ENCODE measurements at regions not wholly inside any gene's neighbourhood (a gene's known extent, or its start where the extent isn't known, plus 50 kb on each side); places are given as distances from the start of the nearest gene placed in this dataset.
"Not testable (repeated sequence)": the region's sequence is repeated elsewhere in the genome, so short reads cannot be mapped to it uniquely, and the experiment has no call there.

GRCh38 chr1:30155698-30156097 is 567.7 kb downstream of the MATN1 start:
- not testable (repeated sequence) for DNase-seq (ENCODE audit: low spot score in 2 of 2); FAIRE-seq

- FAIRE-seq, result not testable (repeated sequence)
Measured at GRCh38 chr1:30155253-30155652, 568.1 kb downstream of the MATN1 start.

GRCh38 chr1:30153743-30154449 is 569.5 kb downstream of the MATN1 start:
- DNase-seq (ENCODE audit: low spot score in 2 of 2), result no peak

More at GRCh38 chr1:30155253-30155652, 568.1 kb downstream of the MATN1 start:
- DNase-seq (ENCODE audit: low spot score in 2 of 2), result not testable (repeated sequence)

GRCh38 chr1:30151826-30152225 is 571.6 kb downstream of the MATN1 start:
- DNase-seq (ENCODE audit: low spot score in 2 of 2) (no peak), FAIRE-seq (no peak)

More at GRCh38 chr1:30153743-30154449, 569.5 kb downstream of the MATN1 start:
- no peak for FAIRE-seq

GRCh38 chr1:30151119-30151518 is 572.3 kb downstream of the MATN1 start:
- FAIRE-seq (no peak), DNase-seq (ENCODE audit: low spot score in 2 of 2) (no peak)

GRCh38 chr1:30149226-30149625 is 574.2 kb downstream of the MATN1 start:
- FAIRE-seq, result no peak
- DNase-seq (ENCODE audit: low spot score in 2 of 2), result no peak

- FAIRE-seq, result no peak
- DNase-seq (ENCODE audit: low spot score in 2 of 2), result no peak
Measured at GRCh38 chr1:30148676-30149075, 574.7 kb downstream of the MATN1 start.

GRCh38 chr1:30147188-30147587 is 576.2 kb downstream of the MATN1 start:
- DNase-seq (ENCODE audit: low spot score in 2 of 2) (no peak), FAIRE-seq (no peak)

- FAIRE-seq (no peak), DNase-seq (ENCODE audit: low spot score in 2 of 2) (no peak)
Measured at GRCh38 chr1:30146448-30146847, 576.9 kb downstream of the MATN1 start.

- no peak for FAIRE-seq
- no peak for DNase-seq (ENCODE audit: low spot score in 2 of 2)
Measured at GRCh38 chr1:30145723-30146303, 577.6 kb downstream of the MATN1 start.

GRCh38 chr1:30144831-30145230 is 578.6 kb downstream of the MATN1 start:
- FAIRE-seq, result no peak

GRCh38 chr1:30143517-30143916 is 579.9 kb downstream of the MATN1 start:
- DNase-seq (ENCODE audit: low spot score in 2 of 2) (no peak), FAIRE-seq (no peak)

More at GRCh38 chr1:30144831-30145230, 578.6 kb downstream of the MATN1 start:
- DNase-seq (ENCODE audit: low spot score in 2 of 2), result no peak

- no peak for DNase-seq (ENCODE audit: low spot score in 2 of 2)
- no peak for FAIRE-seq
Measured at GRCh38 chr1:30140566-30140965, 582.8 kb downstream of the MATN1 start.

- DNase-seq (ENCODE audit: low spot score in 2 of 2), result no peak
- FAIRE-seq, result no peak
Measured at GRCh38 chr1:30138891-30139290, 584.5 kb downstream of the MATN1 start.

GRCh38 chr1:30137001-30137400 is 586.4 kb downstream of the MATN1 start:
- FAIRE-seq, result no peak
- no peak for DNase-seq (ENCODE audit: low spot score in 2 of 2)

- no peak for FAIRE-seq
- no peak for DNase-seq (ENCODE audit: low spot score in 2 of 2)
Measured at GRCh38 chr1:30135698-30136097, 587.7 kb downstream of the MATN1 start.

GRCh38 chr1:30134466-30135217 is 588.7 kb downstream of the MATN1 start:
- FAIRE-seq, result no peak
- no peak for DNase-seq (ENCODE audit: low spot score in 2 of 2)

GRCh38 chr1:30133414-30134055 is 589.9 kb downstream of the MATN1 start:
- DNase-seq (ENCODE audit: low spot score in 2 of 2) (no peak), FAIRE-seq (no peak)

GRCh38 chr1:30132602-30133286 is 590.6 kb downstream of the MATN1 start:
- FAIRE-seq, result no peak
- no peak for DNase-seq (ENCODE audit: low spot score in 2 of 2)

GRCh38 chr1:30130566-30130965 is 592.8 kb downstream of the MATN1 start:
- not testable (repeated sequence) for FAIRE-seq; DNase-seq (ENCODE audit: low spot score in 2 of 2)

All from frontal cortex (tissue), 3 donors.